ENCODE measurements at regions not wholly inside any gene's neighbourhood (a gene's known extent, or its start where the extent isn't known, plus 50 kb on each side); places are given as distances from the start of the nearest gene placed in this dataset.

DNA sequence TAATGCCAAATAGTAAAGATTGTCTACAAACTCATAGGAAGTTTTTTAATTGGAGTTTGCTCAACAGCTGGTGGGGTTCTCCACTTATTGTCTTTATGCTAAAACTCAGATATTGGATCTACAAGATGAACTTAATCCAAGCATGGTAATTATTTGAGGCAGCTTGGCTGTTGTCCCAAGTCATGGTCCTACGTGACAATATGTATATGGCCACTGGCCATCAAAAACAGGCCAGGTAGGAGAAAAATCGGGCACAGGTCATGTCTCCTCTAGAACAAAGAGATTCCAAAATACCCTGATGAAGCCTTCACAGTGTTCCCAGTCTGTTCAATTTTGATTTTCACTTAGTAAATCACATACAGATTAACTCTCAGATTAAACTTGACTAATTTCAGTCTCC lies 606.4 kb downstream of the TNS3 start:
- DNase-seq = no peak

DNA sequence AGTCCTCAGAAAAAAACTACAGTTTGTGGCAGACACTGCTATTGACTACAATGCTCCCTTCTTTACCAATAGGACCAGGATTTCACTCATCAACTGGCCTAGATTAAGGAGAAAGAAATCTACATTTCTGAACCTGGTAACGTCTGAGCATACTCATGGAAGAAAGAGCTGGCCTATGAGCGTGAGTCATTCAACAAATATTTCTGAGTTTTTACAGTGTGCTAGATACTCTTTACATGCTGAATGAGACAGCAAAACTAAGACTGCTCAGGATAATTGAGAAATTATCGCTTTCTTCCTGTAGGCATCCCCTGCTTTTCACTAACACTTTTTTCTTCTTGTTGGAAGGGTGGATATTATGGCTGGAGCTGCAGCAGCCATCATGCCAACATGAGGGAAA lies 609.7 kb downstream of the TNS3 start:
- no peak for DNase-seq

DNA sequence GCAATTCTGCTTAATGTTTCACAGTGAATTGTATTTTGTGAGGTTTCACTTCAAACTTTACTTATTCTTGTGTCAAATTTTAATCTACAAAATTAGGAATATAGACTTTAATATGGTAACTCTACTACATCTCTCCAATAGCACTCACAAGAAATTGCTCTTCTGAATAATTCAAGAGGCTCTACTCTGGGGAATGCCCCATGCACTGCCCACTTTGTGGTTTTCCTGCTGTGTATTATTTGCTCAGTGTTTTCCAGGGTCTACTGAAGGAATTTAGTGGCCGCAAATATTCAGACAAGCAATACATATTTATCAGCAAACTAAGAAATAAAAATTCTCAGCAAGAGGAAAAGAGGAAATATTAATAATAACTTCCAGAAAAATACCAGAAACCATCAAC lies 611.4 kb downstream of the TNS3 start:
- no peak for DNase-seq

DNA sequence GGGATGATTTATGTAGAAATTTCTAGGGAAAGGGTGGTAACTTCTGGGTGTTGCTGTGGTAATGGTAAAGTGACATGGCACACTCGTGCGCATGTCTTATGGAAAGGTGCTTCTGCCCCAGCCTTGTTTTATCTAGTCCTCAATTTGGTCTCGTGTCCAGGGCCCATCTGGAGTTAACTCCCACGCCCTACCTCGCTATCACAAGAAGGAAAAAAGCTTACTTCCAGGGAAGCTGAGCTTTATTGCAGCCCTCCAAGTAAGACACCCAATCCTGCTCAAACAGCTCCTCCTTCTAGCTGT lies 611.8 kb downstream of the TNS3 start:
- no peak for DNase-seq

DNA sequence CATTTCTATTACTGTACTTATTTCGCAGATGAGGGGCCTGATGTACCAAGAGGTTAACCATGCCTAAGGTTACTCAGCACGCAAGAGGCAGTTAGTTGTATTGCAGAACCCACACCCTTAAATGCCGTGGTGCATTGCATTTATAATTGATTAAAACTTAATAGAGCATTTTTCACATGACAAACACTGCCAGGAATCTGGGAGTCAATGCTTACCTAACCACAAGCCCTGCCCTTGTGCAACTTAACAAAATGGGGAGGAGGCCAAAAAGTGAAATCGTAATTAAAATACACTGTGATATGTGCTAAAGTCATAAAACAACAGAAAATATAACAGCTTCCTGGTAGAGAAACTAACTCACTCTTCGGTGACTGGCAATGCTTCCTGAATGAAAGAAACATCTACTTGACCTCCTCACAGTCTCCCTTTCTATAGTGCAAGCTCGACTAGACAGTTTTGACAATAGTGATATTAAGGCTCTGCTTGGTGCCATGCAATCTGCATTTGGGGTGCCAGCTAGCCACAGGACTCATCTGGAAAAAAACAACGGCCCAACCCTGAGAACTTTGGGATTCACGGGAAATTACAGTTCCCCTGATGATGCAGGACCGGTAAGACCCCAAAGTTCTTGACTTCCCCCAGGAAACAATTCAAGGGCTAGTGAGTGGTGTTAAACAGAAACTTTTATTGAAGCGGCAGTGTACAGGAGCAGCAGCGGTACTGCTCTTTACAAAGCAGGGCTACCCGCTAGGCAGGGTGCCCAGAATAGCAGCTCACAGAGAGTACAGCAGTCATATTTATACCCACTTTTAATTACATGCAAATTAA lies 612.4 kb downstream of the TNS3 start:
- no peak for DNase-seq

DNA sequence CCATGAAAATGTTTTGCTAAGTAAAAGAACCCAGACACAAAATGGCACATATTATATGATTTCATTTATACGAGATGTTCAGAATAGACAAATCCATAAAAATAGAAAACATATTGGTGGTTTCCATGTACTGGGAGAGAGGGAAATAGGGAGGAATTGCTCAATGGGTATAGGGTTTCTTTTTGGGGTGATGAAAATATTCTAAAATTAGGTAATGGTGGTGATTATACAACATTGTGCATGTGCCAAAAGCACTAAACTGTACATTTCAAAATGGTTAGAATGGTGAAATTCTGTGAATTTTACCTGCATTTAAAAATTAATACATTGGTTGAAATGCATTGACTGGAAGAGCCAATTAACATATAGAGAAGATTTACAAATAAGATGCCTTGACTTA lies 613.9 kb downstream of the TNS3 start:
- DNase-seq = no peak

DNA sequence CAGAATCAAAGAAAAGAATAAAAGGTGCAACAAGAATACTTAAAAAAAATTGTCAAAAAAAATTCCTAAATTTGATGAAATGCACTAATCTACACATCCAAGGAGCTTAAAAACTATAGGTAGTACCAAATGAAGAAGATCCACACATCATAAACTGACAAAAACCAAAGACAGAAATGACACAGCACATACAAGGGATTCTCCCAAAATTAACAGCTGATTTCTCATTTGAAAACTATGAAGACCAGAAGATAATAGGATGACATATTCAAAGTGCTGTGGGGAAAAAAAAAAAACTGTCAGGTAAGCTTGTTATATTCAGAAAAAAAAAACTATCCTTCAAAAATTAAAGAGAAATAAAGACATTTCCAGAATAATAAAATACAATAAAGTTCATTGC lies 618.2 kb downstream of the TNS3 start:
- DNase-seq = no peak

DNA sequence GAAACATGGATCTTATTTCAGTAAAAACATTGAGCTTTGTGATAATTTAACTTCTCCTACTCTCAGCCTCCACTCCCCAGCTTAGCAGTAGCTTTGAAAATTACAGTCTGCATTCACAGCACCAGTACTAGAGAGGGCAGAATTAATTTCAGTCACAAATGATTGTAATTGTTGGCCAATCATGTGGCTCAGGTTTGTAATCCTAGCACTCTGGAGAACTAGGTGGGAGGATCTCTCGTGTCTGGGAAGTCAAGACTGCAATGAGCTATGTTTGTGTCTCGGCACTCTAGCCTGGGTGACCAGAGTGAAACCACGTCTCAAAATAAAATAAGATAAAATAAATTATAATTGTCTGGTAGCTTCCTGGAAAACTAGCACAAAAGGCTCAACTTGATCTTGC lies 620.9 kb downstream of the TNS3 start:
- no peak for DNase-seq

DNA sequence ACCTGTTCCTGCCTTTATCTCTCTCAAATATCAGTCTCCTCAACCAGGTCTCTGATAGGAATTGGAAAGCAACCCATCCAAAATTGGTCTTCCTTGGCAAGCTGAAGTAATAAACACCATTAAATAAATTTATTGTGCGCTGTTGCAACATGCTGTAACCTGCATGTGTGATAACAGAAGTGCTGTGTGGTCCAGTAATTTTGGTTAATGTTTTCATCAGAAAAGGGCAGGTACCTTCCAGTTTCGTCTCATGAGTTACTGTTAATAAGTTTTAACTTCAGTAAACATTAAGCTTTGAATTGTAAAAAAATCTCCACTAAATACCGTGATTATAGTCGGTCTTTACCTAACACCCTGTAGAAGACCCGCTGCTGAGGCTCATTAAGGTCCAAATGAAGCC lies 624.7 kb downstream of the TNS3 start:
- no peak for DNase-seq

DNA sequence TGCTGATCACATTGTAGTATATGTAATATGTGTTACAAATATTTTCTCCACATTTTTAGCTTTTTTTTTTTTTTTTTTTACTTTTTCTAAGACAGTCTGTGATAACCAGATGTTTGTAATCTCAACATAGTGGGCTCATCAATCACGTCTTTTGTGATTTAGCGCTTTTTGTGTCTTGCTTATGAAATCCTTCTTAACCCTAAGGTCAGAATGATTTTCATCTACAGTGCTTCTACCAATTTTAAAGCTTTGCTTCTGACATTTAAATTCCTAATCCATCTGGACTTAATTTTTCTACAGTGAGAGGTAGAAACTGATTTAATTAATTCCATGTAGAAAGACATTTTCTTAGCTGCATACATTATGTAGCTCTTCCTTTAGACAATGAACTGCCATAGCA lies 626.4 kb downstream of the TNS3 start:
- no peak for DNase-seq

DNA sequence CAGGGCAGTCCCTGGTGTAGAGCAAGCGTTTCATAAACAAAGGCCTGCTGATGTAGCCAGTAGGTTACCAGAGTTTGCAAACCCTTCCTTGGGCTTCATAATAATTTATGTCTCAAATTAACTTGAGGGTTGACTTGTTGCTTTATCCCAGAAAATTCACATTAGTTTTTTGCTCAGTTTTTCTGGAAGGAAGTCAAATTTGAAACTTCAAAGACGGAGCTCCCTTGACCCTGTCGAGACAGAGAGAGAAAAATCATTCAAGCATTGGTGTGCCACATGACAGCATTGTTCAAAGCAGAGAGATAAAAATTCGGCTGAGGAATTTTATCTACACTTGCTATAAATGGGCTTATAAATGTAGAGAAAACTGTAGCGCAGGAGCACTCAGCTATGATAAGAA lies 627.7 kb downstream of the TNS3 start:
- DNase-seq = no peak

DNA sequence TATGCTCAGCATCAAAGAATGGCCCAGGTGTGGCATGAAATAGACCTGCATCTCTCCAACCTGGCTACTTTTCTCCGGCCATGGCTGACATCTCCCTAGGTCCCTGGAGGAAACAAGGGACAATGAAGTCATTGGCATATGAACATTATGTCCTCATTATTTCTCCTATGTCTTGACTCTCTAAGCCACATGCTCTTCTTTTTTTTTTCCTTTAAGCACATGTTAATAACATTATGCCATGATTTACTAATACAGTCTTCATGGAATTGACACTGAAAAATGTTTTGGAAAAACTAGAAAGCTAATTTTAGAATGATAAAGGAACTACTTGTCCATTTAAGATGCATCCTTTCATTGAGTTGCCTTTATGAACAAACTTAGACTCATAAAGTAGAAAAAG lies 628.9 kb downstream of the TNS3 start:
- no peak for DNase-seq

DNA sequence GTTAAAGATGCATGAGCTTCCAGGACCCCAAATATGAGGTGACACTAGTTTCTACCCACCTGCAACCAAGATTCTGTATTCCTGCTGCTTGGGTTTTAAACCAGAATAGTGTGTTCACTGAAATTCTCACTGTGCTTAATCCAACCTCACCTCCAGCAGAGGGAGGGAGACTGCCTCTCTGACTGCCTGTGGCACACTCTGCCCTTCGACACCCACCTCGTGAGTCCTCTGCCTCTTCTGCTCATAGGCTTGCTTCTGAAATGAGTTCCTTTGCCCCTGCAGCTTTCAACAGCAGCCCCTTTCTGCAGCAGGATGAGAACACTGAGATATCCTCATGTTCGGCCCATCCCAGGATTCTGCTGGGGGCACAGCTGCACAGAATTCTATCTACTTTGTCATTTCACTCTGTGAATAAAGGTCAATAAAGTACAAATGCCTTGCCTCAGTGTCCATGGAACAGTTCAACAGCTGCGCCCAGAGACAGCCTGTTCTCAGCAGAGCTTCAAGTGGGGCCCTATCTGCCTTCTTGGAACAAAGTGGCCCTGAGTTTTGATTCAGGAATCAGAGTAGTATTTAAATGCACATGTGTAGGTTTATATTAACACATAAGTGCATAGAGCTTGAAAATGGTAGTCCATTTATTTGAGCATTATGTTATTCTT lies 632.5 kb downstream of the TNS3 start:
- DNase-seq = no peak

DNA sequence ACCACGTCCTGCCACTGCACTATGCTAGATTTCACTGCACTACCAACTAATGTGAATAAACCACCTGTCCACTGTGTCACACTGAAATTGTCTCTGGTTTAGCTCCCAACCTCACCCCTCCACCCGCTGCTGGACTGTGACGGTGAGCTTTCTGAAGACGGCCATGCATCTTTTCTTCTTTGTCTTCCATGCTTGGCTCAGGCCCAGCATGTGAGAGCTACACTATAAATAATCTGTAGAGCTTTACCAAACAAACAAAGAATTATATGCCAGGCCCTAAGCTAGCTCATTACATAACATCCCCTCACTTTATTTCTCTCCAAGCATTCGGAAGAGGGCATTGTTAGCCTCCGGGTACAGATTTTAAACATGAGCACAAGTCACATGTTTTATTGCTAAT lies 633.2 kb downstream of the TNS3 start:
- no peak for DNase-seq

DNA sequence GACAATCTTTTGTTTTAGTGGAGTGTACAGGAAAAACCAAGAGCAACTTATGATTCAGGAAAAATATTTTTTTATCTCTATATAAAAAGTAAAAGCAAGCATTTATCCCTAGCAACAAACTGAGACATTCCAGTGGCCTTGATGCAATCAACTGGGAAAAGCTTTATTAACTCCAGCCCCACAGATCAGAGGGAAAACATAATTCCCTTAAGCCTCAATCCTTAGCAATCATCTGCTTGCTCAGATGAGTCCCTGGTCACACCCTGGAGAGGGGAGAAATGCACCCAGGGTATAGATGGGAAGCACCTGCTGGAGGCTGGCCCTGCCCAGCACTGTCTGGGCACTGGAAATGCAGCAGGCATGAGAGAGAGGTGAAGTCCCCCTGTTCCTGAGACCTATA lies 636.6 kb downstream of the TNS3 start:
- DNase-seq = no peak

DNA sequence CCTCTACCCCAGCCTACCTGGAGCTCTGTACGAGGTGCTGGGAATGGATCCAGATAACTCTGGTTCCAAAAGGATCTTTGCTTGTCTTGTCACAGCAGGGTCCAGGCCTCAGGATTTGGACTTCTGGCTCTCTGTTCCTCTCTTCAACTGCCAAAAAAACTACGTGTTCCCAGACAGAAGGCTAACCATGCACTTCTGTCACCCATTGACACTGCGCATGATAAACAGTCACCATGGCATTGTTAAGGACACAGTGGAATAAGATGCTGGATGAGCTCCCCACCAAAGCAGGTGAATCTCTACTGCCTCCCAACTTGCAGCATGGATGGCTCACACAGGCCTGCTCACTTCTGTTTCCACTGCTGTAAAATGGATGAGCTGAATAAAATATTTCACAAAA lies 637.9 kb downstream of the TNS3 start:
- no peak for DNase-seq

DNA sequence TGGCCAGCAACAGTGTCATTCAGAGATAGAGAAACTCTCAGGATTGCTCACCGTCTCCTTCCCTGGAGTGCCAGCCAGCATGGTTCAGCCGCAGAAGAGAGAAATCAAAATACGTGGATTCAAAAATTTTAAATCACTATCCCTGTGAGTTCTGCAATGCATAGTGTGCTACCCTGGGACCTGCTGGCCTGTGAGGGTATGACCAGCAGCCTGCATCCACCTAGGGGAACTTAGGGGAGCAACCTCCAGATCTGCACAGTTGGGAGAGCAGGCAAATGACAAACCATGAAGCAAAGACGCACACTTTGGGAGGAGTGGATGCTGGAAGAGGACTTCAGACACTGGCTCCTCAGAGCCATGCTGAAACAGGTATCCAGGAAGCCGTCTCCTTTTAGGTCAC lies 639.3 kb downstream of the TNS3 start:
- DNase-seq = no peak

DNA sequence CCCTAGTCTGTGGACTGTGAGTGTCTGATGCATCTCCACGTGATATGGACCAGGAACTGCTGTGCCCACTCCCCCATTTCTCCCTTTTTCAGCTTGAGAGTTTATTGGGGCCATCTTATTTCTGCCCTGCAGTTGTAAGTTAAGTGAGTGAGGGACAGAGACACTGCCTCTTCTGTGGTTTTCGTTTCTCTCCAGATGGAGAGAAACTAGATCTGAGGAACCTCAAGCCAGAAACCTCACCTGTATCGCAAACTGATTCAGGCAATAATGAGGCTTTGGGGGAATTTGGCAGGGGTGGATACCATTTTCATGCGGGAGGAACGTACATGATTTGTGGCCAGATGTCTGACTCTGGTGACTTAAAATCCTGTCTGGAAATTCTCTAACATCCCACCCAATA lies 641.7 kb downstream of the TNS3 start:
- DNase-seq = no peak

DNA sequence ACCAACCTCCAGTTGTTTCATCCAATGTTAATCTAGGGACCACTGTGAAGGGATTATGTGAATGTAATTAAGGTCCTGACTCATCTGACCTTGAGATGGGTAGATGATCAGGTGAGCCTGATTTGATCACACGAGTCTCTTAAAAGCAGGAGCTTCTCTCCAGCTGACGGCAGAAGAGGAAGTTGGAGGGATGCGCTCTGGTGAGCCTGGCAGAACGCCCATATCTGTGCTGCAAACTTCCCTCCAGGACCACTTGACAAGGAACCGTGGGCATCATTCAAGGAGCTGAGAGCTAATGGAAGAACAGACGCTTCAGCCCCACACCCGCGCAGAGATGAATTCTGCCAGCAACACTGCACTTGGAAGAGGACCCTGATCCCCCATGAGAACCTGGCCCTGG lies 642.4 kb downstream of the TNS3 start:
- DNase-seq = no peak

DNA sequence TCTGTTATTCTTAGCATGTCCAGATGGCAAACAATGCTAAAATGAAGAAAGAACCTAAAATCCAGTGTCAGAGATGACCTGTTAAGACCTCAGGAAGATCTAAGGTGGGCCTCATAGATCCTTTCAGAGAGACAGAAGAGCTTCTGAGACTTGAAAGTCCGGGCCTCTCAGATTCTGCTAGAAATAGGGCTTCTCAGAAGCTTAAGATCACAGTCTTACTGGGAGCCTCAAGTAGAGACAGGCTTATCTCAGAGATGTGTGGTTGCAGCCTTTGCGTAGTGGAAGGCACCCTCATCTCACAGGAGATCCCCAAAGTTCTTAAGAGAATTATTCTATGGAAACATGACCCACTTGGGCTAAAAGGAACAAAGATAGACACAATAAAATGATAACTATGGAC lies 642.8 kb downstream of the TNS3 start:
- DNase-seq = no peak

DNA sequence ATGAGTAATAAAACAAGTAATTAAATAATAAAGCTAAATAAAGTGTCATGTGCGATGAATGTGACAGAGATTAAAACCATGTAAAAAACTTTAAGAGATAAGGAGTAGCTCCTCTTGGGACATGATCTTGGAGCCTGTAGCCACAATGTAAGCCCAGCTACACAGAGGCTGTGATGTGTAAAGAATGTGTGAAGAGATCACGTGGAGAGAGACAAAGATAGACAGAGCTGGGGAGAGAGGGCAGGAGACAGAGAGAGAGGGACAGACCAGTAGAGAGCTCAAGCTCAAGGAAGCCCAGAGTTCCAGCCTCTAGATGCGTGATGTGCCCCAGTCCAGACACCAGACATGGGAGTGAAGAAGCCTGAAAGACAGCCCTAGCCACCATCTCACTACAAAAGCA lies 644.1 kb downstream of the TNS3 start:
- DNase-seq = no peak

DNA sequence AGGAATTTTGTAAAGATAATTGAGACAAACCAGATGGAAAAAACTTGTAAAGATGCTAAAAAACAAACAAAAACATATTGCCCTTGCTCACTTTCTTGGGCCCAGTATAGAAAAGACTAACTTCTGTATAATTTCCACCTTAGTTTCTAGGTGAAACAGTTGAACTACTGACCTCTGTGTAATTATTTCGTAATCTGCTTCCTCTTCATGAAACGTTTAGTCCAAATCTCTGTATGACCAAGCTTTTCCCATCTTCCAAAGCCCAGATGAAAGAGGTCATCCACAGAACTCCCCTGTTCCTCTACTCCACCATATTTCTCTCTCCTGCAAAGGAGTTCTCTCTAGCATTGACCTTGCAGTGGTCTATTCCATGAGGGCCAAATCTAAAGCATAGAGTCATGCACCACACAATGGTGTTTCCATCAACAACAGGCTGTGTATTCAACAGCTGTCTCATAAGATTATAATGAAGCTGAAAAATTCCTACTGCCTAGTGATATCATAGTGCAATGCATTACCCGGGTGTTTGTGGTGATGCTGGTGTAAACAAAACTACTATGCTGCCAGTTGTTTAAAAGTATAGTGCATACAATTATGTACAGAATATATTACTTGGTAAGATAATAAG lies 647.6 kb downstream of the TNS3 start:
- DNase-seq = no peak

DNA sequence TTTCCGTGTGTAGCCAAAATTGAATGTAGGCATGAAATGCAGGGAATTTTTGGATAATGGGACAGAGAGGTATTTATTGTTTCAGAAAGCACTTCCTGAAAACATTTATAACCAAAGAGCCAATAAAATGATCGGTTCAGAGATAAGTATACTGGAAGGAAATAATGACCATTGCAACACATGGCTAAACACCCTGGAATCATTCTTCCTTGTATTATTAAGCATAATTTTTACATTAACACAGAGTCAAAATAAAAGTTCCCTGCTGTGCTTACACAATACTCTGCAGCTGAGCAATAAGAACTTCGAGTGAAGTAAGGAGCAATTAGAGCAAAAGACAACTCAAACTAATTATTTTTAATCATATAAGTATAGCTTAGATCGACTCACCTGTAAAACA lies 648.3 kb downstream of the TNS3 start:
- DNase-seq = no peak

DNA sequence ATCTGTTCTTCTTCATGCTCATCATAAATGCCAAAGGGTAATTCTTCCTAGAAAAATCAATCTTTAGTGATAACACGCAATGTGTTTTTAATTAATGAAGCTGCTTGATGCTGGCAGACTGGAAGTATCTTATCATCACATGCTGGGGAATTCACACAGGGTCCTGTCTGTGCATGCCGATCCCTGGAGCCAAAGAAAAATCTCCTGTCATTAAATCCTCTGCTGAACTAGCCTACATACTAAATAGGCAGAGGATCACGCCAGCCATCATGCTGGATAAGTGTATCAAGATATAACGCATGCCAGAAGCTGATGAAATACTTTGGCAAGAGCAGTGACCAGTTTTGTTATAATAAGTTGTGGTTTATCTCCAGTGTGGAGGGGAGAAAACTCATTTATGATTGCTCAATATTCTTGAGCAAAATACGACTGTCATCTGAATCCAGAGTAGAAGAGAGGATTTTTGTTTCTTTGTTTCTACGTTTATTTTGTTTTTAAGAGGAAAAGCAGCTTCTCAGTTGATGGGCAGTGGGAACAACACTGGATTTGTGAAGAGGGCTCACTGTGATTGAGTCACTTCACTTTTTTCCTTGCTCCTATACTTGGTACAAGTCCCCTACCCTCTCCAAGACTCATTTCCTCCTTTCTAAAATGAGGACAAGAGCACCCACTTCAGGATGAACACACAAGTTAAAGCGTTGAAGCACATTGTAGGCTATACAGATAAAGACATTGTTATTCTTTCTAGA lies 649.1 kb downstream of the TNS3 start:
- no peak for DNase-seq
